ENCODE measurements at regions not wholly inside any gene's neighbourhood (a gene's known extent, or its start where the extent isn't known, plus 50 kb on each side); places are given as distances from the start of the nearest gene placed in this dataset.

DNA sequence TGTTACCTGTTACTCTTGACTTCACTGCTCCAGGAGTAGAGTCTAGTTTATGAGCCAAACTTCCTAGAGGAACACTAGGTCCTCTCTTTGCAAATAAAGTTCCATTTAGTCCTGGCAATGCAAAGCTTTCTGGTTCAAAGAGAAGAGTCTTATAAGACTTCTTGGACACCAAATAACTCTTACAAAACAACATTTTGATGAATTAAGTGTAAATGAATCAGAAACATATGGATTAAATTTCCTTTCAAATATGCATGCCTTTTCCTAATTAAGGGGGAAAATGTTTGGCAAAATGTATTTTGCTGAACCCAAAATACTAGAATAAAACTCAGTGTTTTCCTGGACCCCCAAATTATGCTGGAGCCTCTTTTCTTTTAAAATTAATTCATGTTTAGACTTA is 388.0 kb downstream of the FGF10 start:
- TF ChIP-seq YY1 (IDR thresholded peaks at IDR 0.05; ENCODE audit: extremely low read depth, insufficient replicate concordance, low read depth, low read length) = no peak
- no peak for TF ChIP-seq POLR2A (IDR thresholded peaks at IDR 0.05; ENCODE audit: borderline replicate concordance, extremely low read depth, insufficient read depth, insufficient read length)
- no peak for TF ChIP-seq ZNF274 (IDR thresholded peaks at IDR 0.05; ENCODE audit: low read depth, low read length)
- TF ChIP-seq, protein P1, sequence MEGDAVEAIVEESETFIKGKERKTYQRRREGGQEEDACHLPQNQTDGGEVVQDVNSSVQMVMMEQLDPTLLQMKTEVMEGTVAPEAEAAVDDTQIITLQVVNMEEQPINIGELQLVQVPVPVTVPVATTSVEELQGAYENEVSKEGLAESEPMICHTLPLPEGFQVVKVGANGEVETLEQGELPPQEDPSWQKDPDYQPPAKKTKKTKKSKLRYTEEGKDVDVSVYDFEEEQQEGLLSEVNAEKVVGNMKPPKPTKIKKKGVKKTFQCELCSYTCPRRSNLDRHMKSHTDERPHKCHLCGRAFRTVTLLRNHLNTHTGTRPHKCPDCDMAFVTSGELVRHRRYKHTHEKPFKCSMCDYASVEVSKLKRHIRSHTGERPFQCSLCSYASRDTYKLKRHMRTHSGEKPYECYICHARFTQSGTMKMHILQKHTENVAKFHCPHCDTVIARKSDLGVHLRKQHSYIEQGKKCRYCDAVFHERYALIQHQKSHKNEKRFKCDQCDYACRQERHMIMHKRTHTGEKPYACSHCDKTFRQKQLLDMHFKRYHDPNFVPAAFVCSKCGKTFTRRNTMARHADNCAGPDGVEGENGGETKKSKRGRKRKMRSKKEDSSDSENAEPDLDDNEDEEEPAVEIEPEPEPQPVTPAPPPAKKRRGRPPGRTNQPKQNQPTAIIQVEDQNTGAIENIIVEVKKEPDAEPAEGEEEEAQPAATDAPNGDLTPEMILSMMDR (IDR thresholded peaks at IDR 0.05 in 2 of 3, conservative IDR thresholded peaks at IDR 0.05 in 1 of 3; ENCODE audit: borderline replicate concordance in 1 of 3, insufficient read depth in 1 of 3, low read depth in 2 of 3, low read length in 2 of 3) = no peak
- no peak for TF ChIP-seq CBX3 (IDR thresholded peaks at IDR 0.05; ENCODE audit: low read depth)
- TF ChIP-seq SP1 (IDR thresholded peaks at IDR 0.05; ENCODE audit: low read depth) = no peak
- TF ChIP-seq, protein P2, sequence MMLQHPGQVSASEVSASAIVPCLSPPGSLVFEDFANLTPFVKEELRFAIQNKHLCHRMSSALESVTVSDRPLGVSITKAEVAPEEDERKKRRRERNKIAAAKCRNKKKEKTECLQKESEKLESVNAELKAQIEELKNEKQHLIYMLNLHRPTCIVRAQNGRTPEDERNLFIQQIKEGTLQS (IDR thresholded peaks at IDR 0.05) = no peak
- no peak for TF ChIP-seq EZH2 (IDR thresholded peaks at IDR 0.05)
